AG04450 (cell line): ENCODE measurements at regions not wholly inside any gene's neighbourhood (a gene's known extent, or its start where the extent isn't known, plus 50 kb on each side); places are given as distances from the start of the nearest gene placed in this dataset.
"Not testable (repeated sequence)": the region's sequence is repeated elsewhere in the genome, so short reads cannot be mapped to it uniquely, and the experiment has no call there.

Experiments
- CTCF ChIA-PET: fragments of 300-600, 350-600 bp; formaldehyde crosslinking; extraction: SDS; loops from one replicate; lab custom pipeline; 2022; ENCODE audit warnings: antibody characterized with exemption, inconsistent platforms; lab: Charles Lee
- POLR2A ChIA-PET: fragments of 350-600 bp; formaldehyde crosslinking; extraction: SDS; loops from one replicate; lab custom pipeline; 2021; ENCODE audit warnings: antibody characterized with exemption, inconsistent platforms; lab: Yijun Ruan, JAX
- DNase-seq: peaks from one replicate; pipeline ENCODE4 v3.0.0-alpha.2; 2011; ENCODE audit warnings: low read depth, low spot score
- H3K27ac ChIP-seq: one replicate; pipeline ENCODE4 v1.5.1; 2012; ENCODE audit warnings: low read depth, low read length, control low read depth
- H3K27me3 ChIP-seq: one replicate; pipeline ENCODE4 v1.6.0; 2012; ENCODE audit warnings: low read length; ENCODE audit not compliant: control insufficient read depth, insufficient read depth
- H3K4me3 ChIP-seq: 2 replicates; pipeline ENCODE4 v1.5.1; 2011; ENCODE audit warnings: mild to moderate bottlenecking, low read depth, low read length, control low read depth
- H3K9me3 ChIP-seq: 2 replicates; pipeline ENCODE4 v1.5.1; 2012; ENCODE audit warnings: low read length; ENCODE audit not compliant: control insufficient read depth, insufficient read depth
- CTCF ChIP-seq: IDR thresholded peaks from 2 replicates; pipeline ENCODE4 v1.5.1; 2011; ENCODE audit warnings: low read depth, low read length, control low read depth, inconsistent platforms

GRCh38 chr13:78078168-78078567, 159.5 kb upstream of the EDNRB start:
- DNase-seq, result no peak
- H3K27me3 ChIP-seq, result no peaks in the 10 kb centered on the region
- H3K9me3 ChIP-seq, result no peaks in the 10 kb centered on the region
- H3K4me3 ChIP-seq, result no peak overlapping the region
- TF ChIP-seq CTCF, result no peak
- no peak overlapping the region for H3K27ac ChIP-seq
- ChIA-PET POLR2A (no interaction called here), CTCF (interaction anchor here (1.4 kb wide), 1 partner anchor 43 kb away, joined by 4 read pairs; no protein-coding TSS in a partner anchor)

GRCh38 chr13:78067290-78067689, 148.7 kb upstream of the EDNRB start:
- ChIA-PET CTCF (interaction anchor here (0.9 kb wide), 1 partner anchor 54 kb away, joined by 5 read pairs; no protein-coding TSS in a partner anchor), POLR2A (no interaction called here)

GRCh38 chr13:78065141-78065540, 146.5 kb upstream of the EDNRB start:
- CTCF ChIA-PET, result no interaction called here
- no peak for DNase-seq
- H3K9me3 ChIP-seq, result no peaks in the 10 kb centered on the region
- peaks cover 2% of the 10 kb centered on the region for H3K27me3 ChIP-seq
- TF ChIP-seq CTCF, result no peak
- POLR2A ChIA-PET, result no interaction called here
- H3K27ac ChIP-seq, result no peak overlapping the region
- no peak overlapping the region for H3K4me3 ChIP-seq

More at GRCh38 chr13:78067290-78067689, 148.7 kb upstream of the EDNRB start:
- TF ChIP-seq CTCF, result no peak
- Histone ChIP-seq H3K27me3 (peaks cover 2% of the 10 kb centered on the region), H3K27ac (no peak overlapping the region), H3K9me3 (no peaks in the 10 kb centered on the region), H3K4me3 (no peak overlapping the region)
- DNase-seq, result no peak

- ChIA-PET CTCF (no interaction called here), POLR2A (no interaction called here)
- Histone ChIP-seq H3K27me3 (peaks cover 2% of the 10 kb centered on the region), H3K9me3 (no peaks in the 10 kb centered on the region), H3K4me3 (no peak overlapping the region), H3K27ac (no peak overlapping the region)
- no peak for DNase-seq
- TF ChIP-seq CTCF, result no peak
Observed at GRCh38 chr13:78061806-78062205, 143.2 kb upstream of the EDNRB start.

GRCh38 chr13:78060966-78061365, 142.3 kb upstream of the EDNRB start:
- no peak overlapping the region for H3K4me3 ChIP-seq
- no peak overlapping the region for H3K27ac ChIP-seq
- no peak for DNase-seq
- TF ChIP-seq CTCF, result no peak
- POLR2A ChIA-PET, result no interaction called here
- CTCF ChIA-PET, result no interaction called here
- no peaks in the 10 kb centered on the region for H3K9me3 ChIP-seq
- peaks cover 2% of the 10 kb centered on the region for H3K27me3 ChIP-seq

GRCh38 chr13:78056865-78057264, 138.2 kb upstream of the EDNRB start:
- H3K4me3 ChIP-seq, H3K9me3 ChIP-seq, POLR2A ChIA-PET, H3K27ac ChIP-seq, CTCF ChIA-PET, DNase-seq, H3K27me3 ChIP-seq: not testable (repeated sequence)
